HG02884 (cell line): ENCODE measurements at regions not wholly inside any gene's neighbourhood (a gene's known extent, or its start where the extent isn't known, plus 50 kb on each side); places are given as distances from the start of the nearest gene placed in this dataset.
"Not testable (repeated sequence)": the region's sequence is repeated elsewhere in the genome, so short reads cannot be mapped to it uniquely, and the experiment has no call there.

Experiments used
- ATAC-seq: cut with Tn5 transposase; IDR thresholded peaks from one replicate; pipeline ENCODE4 v1.9.1; 2021; ENCODE audit warnings: mild to moderate bottlenecking, moderate library complexity; ENCODE audit not compliant: unreplicated experiment

- ATAC-seq, result no peak
Observed at GRCh38 chr2:49351560-49351959, 197.2 kb upstream of the FSHR start.

- no peak for ATAC-seq
Observed at GRCh38 chr2:49343638-49344037, 189.3 kb upstream of the FSHR start.

- ATAC-seq, result no peak
Observed at GRCh38 chr2:49342156-49342555, 187.8 kb upstream of the FSHR start.

- ATAC-seq, result no peak
Observed at GRCh38 chr2:49335546-49335945, 181.2 kb upstream of the FSHR start.

- no peak for ATAC-seq
Observed at GRCh38 chr2:49332415-49332814, 178.1 kb upstream of the FSHR start.

- no peak for ATAC-seq
Observed at GRCh38 chr2:49318531-49318930, 164.2 kb upstream of the FSHR start.

GRCh38 chr2:49309461-49309860 is 155.1 kb upstream of the FSHR start:
- no peak for ATAC-seq

GRCh38 chr2:49306925-49307324 is 152.6 kb upstream of the FSHR start:
- no peak for ATAC-seq

GRCh38 chr2:49298693-49299092 is 144.4 kb upstream of the FSHR start:
- not testable (repeated sequence) for ATAC-seq

GRCh38 chr2:49298230-49298629 is 143.9 kb upstream of the FSHR start:
- ATAC-seq, result no peak

- ATAC-seq, result no peak
Observed at GRCh38 chr2:49296107-49296867, 142.0 kb upstream of the FSHR start.

GRCh38 chr2:49294225-49294624 is 139.9 kb upstream of the FSHR start:
- no peak for ATAC-seq

- no peak for ATAC-seq
Observed at GRCh38 chr2:49291619-49292018, 137.3 kb upstream of the FSHR start.

GRCh38 chr2:49289711-49290110 is 135.4 kb upstream of the FSHR start:
- no peak for ATAC-seq

- no peak for ATAC-seq
Observed at GRCh38 chr2:49288902-49289700, 134.8 kb upstream of the FSHR start.

- no peak for ATAC-seq
Observed at GRCh38 chr2:49288113-49288705, 133.9 kb upstream of the FSHR start.

- no peak for ATAC-seq
Observed at GRCh38 chr2:49286726-49287125, 132.4 kb upstream of the FSHR start.

GRCh38 chr2:49286045-49286444 is 131.7 kb upstream of the FSHR start:
- ATAC-seq, result no peak

- no peak for ATAC-seq
Observed at GRCh38 chr2:49278561-49278960, 124.2 kb upstream of the FSHR start.

GRCh38 chr2:49278141-49278540 is 123.8 kb upstream of the FSHR start:
- no peak for ATAC-seq

- no peak for ATAC-seq
Observed at GRCh38 chr2:49271060-49271606, 116.8 kb upstream of the FSHR start.

GRCh38 chr2:49270091-49270490 is 115.8 kb upstream of the FSHR start:
- ATAC-seq, result no peak
